ENCODE measurements at regions not wholly inside any gene's neighbourhood (a gene's known extent, or its start where the extent isn't known, plus 50 kb on each side); places are given as distances from the start of the nearest gene placed in this dataset.

GRCh38 chr1:229079016-229079595 is 191.8 kb upstream of the RAB4A start:
- no peak for DNase-seq
- peaks cover 62% of the 10 kb centered on the region for H3K9me3 Mint-ChIP-seq
- H3K36me3 Mint-ChIP-seq (ENCODE audit: low read depth), result no peaks in the 10 kb centered on the region
- no peak for TF ChIP-seq CTCF (IDR thresholded peaks at IDR 0.05)
- no peak overlapping the region for H3K4me3 Mint-ChIP-seq
- H3K27me3 Mint-ChIP-seq (ENCODE audit: insufficient read depth), result peaks cover 5% of the 10 kb centered on the region; the same call in 1 of the 2 replicates
- H3K27ac Mint-ChIP-seq, result no peak overlapping the region
- no peaks in the 10 kb centered on the region for H3K4me1 Mint-ChIP-seq (ENCODE audit: low read depth)

GRCh38 chr1:229080361-229080760 is 190.6 kb upstream of the RAB4A start:
- H3K27ac Mint-ChIP-seq, result no peak overlapping the region
- no peaks in the 10 kb centered on the region for H3K36me3 Mint-ChIP-seq (ENCODE audit: low read depth)

GRCh38 chr1:229085291-229085690 is 185.6 kb upstream of the RAB4A start:
- DNase-seq, result no peak
- Mint-ChIP-seq H3K27me3 (ENCODE audit: insufficient read depth) (no peaks in the 10 kb centered on the region), H3K9me3 (peaks cover 64% of the 10 kb centered on the region), H3K27ac (no peak overlapping the region), H3K4me3 (no peak overlapping the region), H3K36me3 (ENCODE audit: low read depth) (no peaks in the 10 kb centered on the region), H3K4me1 (ENCODE audit: low read depth) (no peaks in the 10 kb centered on the region)
- no peak for TF ChIP-seq CTCF (IDR thresholded peaks at IDR 0.05)

More at GRCh38 chr1:229080361-229080760, 190.6 kb upstream of the RAB4A start:
- no peak for TF ChIP-seq CTCF (IDR thresholded peaks at IDR 0.05)
- no peaks in the 10 kb centered on the region for H3K4me1 Mint-ChIP-seq (ENCODE audit: low read depth)
- H3K27me3 Mint-ChIP-seq (ENCODE audit: insufficient read depth), result peaks cover 4% of the 10 kb centered on the region; the same call in 1 of the 2 replicates
- no peak for DNase-seq
- H3K9me3 Mint-ChIP-seq, result peaks cover 57% of the 10 kb centered on the region
- H3K4me3 Mint-ChIP-seq, result no peak overlapping the region

- H3K9me3 Mint-ChIP-seq, result peaks cover 65% of the 10 kb centered on the region
- TF ChIP-seq CTCF (IDR thresholded peaks at IDR 0.05), result no peak
- DNase-seq, result no peak
Observed at GRCh38 chr1:229086091-229086490, 184.8 kb upstream of the RAB4A start.

GRCh38 chr1:229086686-229087085 is 184.2 kb upstream of the RAB4A start:
- no peak for DNase-seq
- H3K27me3 Mint-ChIP-seq (ENCODE audit: insufficient read depth), result no peaks in the 10 kb centered on the region; the same call in 1 of the 2 replicates
- TF ChIP-seq CTCF (IDR thresholded peaks at IDR 0.05), result no peak
- H3K4me1 Mint-ChIP-seq (ENCODE audit: low read depth), result no peaks in the 10 kb centered on the region
- H3K4me3 Mint-ChIP-seq, result no peak overlapping the region
- H3K9me3 Mint-ChIP-seq, result peaks cover 65% of the 10 kb centered on the region
- no peak overlapping the region for H3K27ac Mint-ChIP-seq
- H3K36me3 Mint-ChIP-seq (ENCODE audit: low read depth), result no peaks in the 10 kb centered on the region

More at GRCh38 chr1:229086091-229086490, 184.8 kb upstream of the RAB4A start:
- no peaks in the 10 kb centered on the region; the same call in 1 of the 2 replicates for H3K27me3 Mint-ChIP-seq (ENCODE audit: insufficient read depth)
- H3K4me3 Mint-ChIP-seq, result no peak overlapping the region
- H3K4me1 Mint-ChIP-seq (ENCODE audit: low read depth), result no peaks in the 10 kb centered on the region
- no peaks in the 10 kb centered on the region for H3K36me3 Mint-ChIP-seq (ENCODE audit: low read depth)
- H3K27ac Mint-ChIP-seq, result no peak overlapping the region

All from HFFc6 (cell line).